K562 (cell line): ENCODE measurements at regions not wholly inside any gene's neighbourhood (a gene's known extent, or its start where the extent isn't known, plus 50 kb on each side); places are given as distances from the start of the nearest gene placed in this dataset.

Experiments used
- ATAC-seq: fragments of 200-7000 bp; cut with Tn5 transposase; 3 replicates; pipeline ENCODE4 v1.9.1; 2020; ENCODE audit warnings: moderate library complexity
- BruUV-seq: library from RNA; stranded (reverse); fragments of 400-500 nt; replicated peaks from 2 replicates; lab custom pipeline; 2021; lab: Mats Ljungman, UMichigan
- CTCF ChIA-PET: fragments of 300-600 bp; formaldehyde crosslinking; extraction: SDS; loops from one replicate; lab custom pipeline; 2021; ENCODE audit warnings: low intra/inter-chr PET ratio; lab: Yijun Ruan, JAX
- POLR2A ChIA-PET: fragments of 300-600, 350-650 bp; sonication (Branson Sonifier 250); formaldehyde crosslinking; extraction: SDS; loops from one replicate; lab custom pipeline; 2021; ENCODE audit warnings: antibody characterized with exemption, inconsistent platforms; lab: Yijun Ruan, JAX
- DNase-seq, 4 experiments: peaks; one replicate each; pipeline versions ENCODE4 v3.0.0 to v3.0.0-alpha.2; 2011 to 2018; ENCODE audit warnings: low spot score in 3 of 4, mixed read lengths in 3 of 4; ENCODE audit errors: extremely low read depth in 1 of 4
- FAIRE-seq: peaks from 2 replicates; lab custom pipeline; 2011; peaks lifted over from hg19 to GRCh38; lab: Jason Lieb, UNC
- H2AFZ ChIP-seq: 2 replicates; pipeline ENCODE4 v1.6.0; 2011; ENCODE audit warnings: low read depth, low read length, control low read depth, inconsistent platforms
- H3K27ac ChIP-seq: fragments of 200-600 bp; 3 replicates; pipeline ENCODE4 v1.8.0; 2011; ENCODE audit warnings: low read depth, mild to moderate bottlenecking, control low read depth, inconsistent platforms, low read length, moderate library complexity, mixed read lengths; ENCODE audit errors: extremely low read depth
- H3K27me3 ChIP-seq, 2 experiments: fragments of 300-600 bp in 1 of 2; 2 replicates in 1 of 2; 3 replicates in 1 of 2; pipeline versions ENCODE4 v1.6.0 to v1.8.0; 2011; ENCODE audit warnings: inconsistent platforms in 2 of 2, low read length in 2 of 2, mild to moderate bottlenecking in 1 of 2, mixed read lengths in 1 of 2, moderate library complexity in 1 of 2; ENCODE audit not compliant: control insufficient read depth in 2 of 2, insufficient read depth in 2 of 2
- H3K36me3 ChIP-seq: fragments of 300-600 bp; 3 replicates; pipeline ENCODE4 v1.8.0; 2011; ENCODE audit warnings: mild to moderate bottlenecking, low read length, inconsistent platforms; ENCODE audit not compliant: control insufficient read depth, insufficient read depth
- H3K4me1 ChIP-seq, 2 experiments: fragments of 200-600 bp in 1 of 2; replicated peaks in 1 of 2; 2 replicates in 1 of 2; 3 replicates in 1 of 2; pipeline versions ENCODE4 v1.5.1 to v1.8.0; 2011; ENCODE audit warnings: inconsistent platforms in 2 of 2, low read length in 2 of 2, mild to moderate bottlenecking in 1 of 2, mixed read lengths in 1 of 2, moderate library complexity in 1 of 2; ENCODE audit not compliant: control insufficient read depth in 2 of 2, insufficient read depth in 2 of 2
- H3K4me2 ChIP-seq: 2 replicates; pipeline ENCODE4 v1.6.1; 2011; ENCODE audit warnings: low read length, control low read depth, inconsistent platforms, mixed read lengths; ENCODE audit not compliant: insufficient read depth
- H3K4me3 ChIP-seq: fragments of 200-600 bp; sonication (generic), shearing (Covaris generic); 2 replicates; pipeline ENCODE4 v1.5.1; 2016; ENCODE audit warnings: control low read depth, inconsistent platforms
- H3K79me2 ChIP-seq: fragments of 200-600 bp; 3 replicates; pipeline ENCODE4 v1.8.0; 2011; ENCODE audit warnings: low read length, inconsistent platforms; ENCODE audit not compliant: control insufficient read depth, insufficient read depth
- H3K9ac ChIP-seq, 2 experiments: 2 replicates each; pipeline versions ENCODE4 v1.6.0 to v1.6.1; 2011; ENCODE audit warnings: low read depth in 2 of 2, low read length in 2 of 2, control low read depth in 1 of 2, inconsistent platforms in 1 of 2, mild to moderate bottlenecking in 1 of 2, mixed read lengths in 1 of 2; ENCODE audit not compliant: insufficient read depth in 1 of 2
- H3K9me1 ChIP-seq: one replicate; pipeline ENCODE4 v1.6.0; 2011; ENCODE audit warnings: inconsistent platforms, mild to moderate bottlenecking, low read length, moderate library complexity; ENCODE audit not compliant: control insufficient read depth, insufficient read depth
- H3K9me3 ChIP-seq: replicated peaks from 2 replicates; pipeline ENCODE4 v1.5.1; 2011; ENCODE audit warnings: low read depth, low read length, inconsistent platforms; ENCODE audit not compliant: control insufficient read depth, insufficient read depth
- H4K20me1 ChIP-seq: replicated peaks from 2 replicates; pipeline ENCODE4 v1.6.1; 2011; ENCODE audit warnings: low read length, inconsistent platforms, mixed read lengths; ENCODE audit not compliant: control insufficient read depth, insufficient read depth
- ASH1L ChIP-seq: fragments of 450-650 bp; IDR thresholded peaks from 2 replicates; pipeline ENCODE4 v1.6.1; 2018; ENCODE audit warnings: borderline replicate concordance, mild to moderate bottlenecking, low read depth; ENCODE audit not compliant: partially characterized antibody
- ETV6 ChIP-seq, 3 experiments: fragments of 150-350 bp in 1 of 3; sonication (generic) in 1 of 3; formaldehyde crosslinking in 1 of 3; IDR thresholded peaks; 2 replicates each; pipeline versions ENCODE4 v1.6.1 to v1.8.0; 2014 to 2022; ENCODE audit warnings: borderline replicate concordance in 2 of 3, low read depth in 2 of 3, antibody characterized with exemption in 1 of 3, low read length in 1 of 3, mild to moderate bottlenecking in 1 of 3, missing genetic modification reagents in 1 of 3
- FOSL1 ChIP-seq: fragments of 200-800 bp; sonication (Bioruptor generic); conservative IDR thresholded peaks from 2 replicates; pipeline ENCODE4 v1.6.1; 2016; ENCODE audit warnings: missing genetic modification characterization, missing compliant biosample characterization
- FOXA3 ChIP-seq, 2 experiments: fragments of 450-650 bp in 1 of 2; sonication (generic) in 1 of 2; formaldehyde crosslinking; IDR thresholded peaks in 1 of 2; conservative IDR thresholded peaks in 1 of 2; 2 replicates each; pipeline versions ENCODE4 v1.4.0 to v1.8.0; 2020 to 2022; ENCODE audit warnings: mild to moderate bottlenecking in 2 of 2, missing genetic modification reagents in 1 of 2
- MCM2 ChIP-seq: fragments of 450-650 bp; IDR thresholded peaks from 2 replicates; pipeline ENCODE4 v1.6.1; 2017; ENCODE audit warnings: low read depth, mild to moderate bottlenecking
- MCM7 ChIP-seq, 2 experiments: fragments of 450-650 bp; IDR thresholded peaks; 2 replicates each; pipeline ENCODE4 v1.6.1; 2016 to 2018
- NUFIP1 ChIP-seq: fragments of 450-650 bp; IDR thresholded peaks from 2 replicates; pipeline ENCODE4 v1.6.1; 2018; ENCODE audit not compliant: partially characterized antibody
- RBM22 ChIP-seq: fragments of 200-400 bp; formaldehyde crosslinking; IDR thresholded peaks from 2 replicates; pipeline ENCODE4 v1.6.1; 2018; ENCODE audit warnings: low read length, low read depth; ENCODE audit not compliant: poor library complexity, severe bottlenecking
- RBM25 ChIP-seq: fragments of 200-400 bp; formaldehyde crosslinking; IDR thresholded peaks from 2 replicates; pipeline ENCODE4 v1.6.1; 2018; ENCODE audit warnings: low read length, low read depth, moderate library complexity; ENCODE audit not compliant: severe bottlenecking
- SP1 ChIP-seq: sonication (generic); formaldehyde crosslinking; IDR thresholded peaks from 2 replicates; pipeline ENCODE4 v1.8.1; 2022; ENCODE audit warnings: mild to moderate bottlenecking, missing genetic modification reagents
- ZFP36 ChIP-seq: fragments of 150-350 bp; IDR thresholded peaks from 2 replicates; pipeline ENCODE4 v1.6.1; 2018; ENCODE audit warnings: low read length, low read depth; ENCODE audit not compliant: partially characterized antibody
- ZNF644 ChIP-seq: fragments of 200-800 bp; sonication (Bioruptor generic); IDR thresholded peaks from 2 replicates; pipeline ENCODE4 v1.6.1; 2016; ENCODE audit warnings: low read depth, missing genetic modification characterization, missing compliant biosample characterization
- WGBS: fragments of 100-300 bp; shearing (Covaris generic); methylation state at CpG from one replicate; pipeline ENCODE4 v1.1.6; 2016; ENCODE audit warnings: low coverage, mixed read lengths; ENCODE audit not compliant: insufficient coverage; ENCODE audit errors: missing lambda C conversion rate; 5-methylcytosine and 5-hydroxymethylcytosine counted together
- in situ Hi-C: fragments of 300-500 bp; cut with MboI; formaldehyde crosslinking; loops from 4 replicates; pipeline ENCODE4 v1.15.0; 2018; ENCODE audit warnings: inconsistent platforms, mixed read lengths
- intact Hi-C: fragments of 100-400 bp; cut with micrococcal nuclease; formaldehyde crosslinking; loops from 2 replicates; pipeline ENCODE4 v1.14.2; 2022
- TF ChIP-seq, protein P1 (sequence below): fragments of 250-450 bp; sonication (Bioruptor Pico); IDR thresholded peaks from 2 replicates; pipeline ENCODE4 v1.8.0; 2021; ENCODE audit warnings: moderate library complexity, mild to moderate bottlenecking, inconsistent platforms
- TF ChIP-seq, protein P2 (sequence below): fragments of 450-650 bp; IDR thresholded peaks from 2 replicates; pipeline ENCODE4 v1.6.1; 2016; ENCODE audit warnings: antibody characterized with exemption
- TF ChIP-seq, protein P3 (sequence below), 3 experiments: fragments of 200-800 bp in 1 of 3; fragments of 250-450 bp in 1 of 3; fragments of 450-650 bp in 1 of 3; sonication (Bioruptor Pico) in 1 of 3; sonication (Bioruptor generic) in 1 of 3; formaldehyde crosslinking in 1 of 3; IDR thresholded peaks; 2 replicates each; pipeline versions ENCODE4 v1.6.1 to v1.8.0; 2016 to 2022; ENCODE audit warnings: mild to moderate bottlenecking in 2 of 3, missing genetic modification characterization in 2 of 3, missing compliant biosample characterization in 1 of 3, moderate library complexity in 1 of 3

DNA sequence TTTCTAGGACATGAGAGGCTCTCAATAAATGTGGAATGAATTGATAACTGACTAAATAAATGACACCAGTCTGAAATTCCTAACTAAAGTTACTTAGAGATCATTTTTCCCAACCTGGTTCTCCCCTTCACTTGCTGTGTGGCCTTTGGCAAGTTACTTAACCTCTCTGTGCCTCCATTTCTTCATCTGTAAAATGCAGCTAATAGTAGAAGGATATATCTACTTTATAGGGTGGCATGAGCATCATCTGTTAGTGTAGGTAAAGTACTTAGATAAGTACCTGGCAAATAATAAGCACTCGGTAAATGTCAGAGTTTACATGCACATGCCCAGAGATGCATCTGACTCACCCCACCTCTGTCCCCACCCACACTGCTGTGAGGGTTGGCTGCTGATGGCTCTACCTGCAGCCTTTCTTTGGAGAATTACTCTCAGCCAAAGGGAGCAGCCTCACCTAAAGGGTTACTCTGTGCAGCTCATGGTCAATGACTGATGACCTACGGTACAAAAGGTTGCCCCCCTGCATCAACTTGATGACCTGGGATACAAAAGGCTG, 139.3 kb downstream of the CHIC2 start:
- Histone ChIP-seq H3K9me3 (no peaks in the 10 kb centered on the region), H3K4me1 (no peaks in the 10 kb centered on the region; a peak in 1 of 5 replicates), H3K4me2 (no peak overlapping the region), H4K20me1 (no peaks in the 10 kb centered on the region; the same call in 1 of the 2 replicates), H3K27me3 (peaks cover 2 to 26% of the 10 kb centered on the region in 2 experiments; a peak in 2 of 5 replicates), H3K9me1 (no peaks in the 10 kb centered on the region), H2AFZ (no peak overlapping the region), H3K9ac (no peak overlapping the region), H3K27ac (no peak overlapping the region), H3K79me2 (no peaks in the 10 kb centered on the region), H3K36me3 (no peaks in the 10 kb centered on the region), H3K4me3 (no peak overlapping the region)
- ATAC-seq (no peak), FAIRE-seq (no peak), DNase-seq (no peak)
- in situ Hi-C loops (no loop called here), intact Hi-C loops (no loop called here)
- POLR2A ChIA-PET, result no interaction called here
- WGBS, result 0% methylated on average over 2 of the region's 2 CpGs
- CTCF ChIA-PET, result no interaction called here
- no TSS peak for BruUV-seq
- TF ChIP-seq, protein P1, sequence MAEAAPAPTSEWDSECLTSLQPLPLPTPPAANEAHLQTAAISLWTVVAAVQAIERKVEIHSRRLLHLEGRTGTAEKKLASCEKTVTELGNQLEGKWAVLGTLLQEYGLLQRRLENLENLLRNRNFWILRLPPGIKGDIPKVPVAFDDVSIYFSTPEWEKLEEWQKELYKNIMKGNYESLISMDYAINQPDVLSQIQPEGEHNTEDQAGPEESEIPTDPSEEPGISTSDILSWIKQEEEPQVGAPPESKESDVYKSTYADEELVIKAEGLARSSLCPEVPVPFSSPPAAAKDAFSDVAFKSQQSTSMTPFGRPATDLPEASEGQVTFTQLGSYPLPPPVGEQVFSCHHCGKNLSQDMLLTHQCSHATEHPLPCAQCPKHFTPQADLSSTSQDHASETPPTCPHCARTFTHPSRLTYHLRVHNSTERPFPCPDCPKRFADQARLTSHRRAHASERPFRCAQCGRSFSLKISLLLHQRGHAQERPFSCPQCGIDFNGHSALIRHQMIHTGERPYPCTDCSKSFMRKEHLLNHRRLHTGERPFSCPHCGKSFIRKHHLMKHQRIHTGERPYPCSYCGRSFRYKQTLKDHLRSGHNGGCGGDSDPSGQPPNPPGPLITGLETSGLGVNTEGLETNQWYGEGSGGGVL (CRISPR knock-in tag), result no peak
- no peak for TF ChIP-seq ZNF644
- TF ChIP-seq RBM22, result no peak
- TF ChIP-seq NUFIP1, result no peak
- TF ChIP-seq FOXA3 (CRISPR knock-in tag; conservative IDR thresholded peaks at IDR 0.05 in 1 of 2, IDR thresholded peaks at IDR 0.05 in 1 of 2), result no peak
- no peak for TF ChIP-seq ASH1L
- TF ChIP-seq, protein P2, sequence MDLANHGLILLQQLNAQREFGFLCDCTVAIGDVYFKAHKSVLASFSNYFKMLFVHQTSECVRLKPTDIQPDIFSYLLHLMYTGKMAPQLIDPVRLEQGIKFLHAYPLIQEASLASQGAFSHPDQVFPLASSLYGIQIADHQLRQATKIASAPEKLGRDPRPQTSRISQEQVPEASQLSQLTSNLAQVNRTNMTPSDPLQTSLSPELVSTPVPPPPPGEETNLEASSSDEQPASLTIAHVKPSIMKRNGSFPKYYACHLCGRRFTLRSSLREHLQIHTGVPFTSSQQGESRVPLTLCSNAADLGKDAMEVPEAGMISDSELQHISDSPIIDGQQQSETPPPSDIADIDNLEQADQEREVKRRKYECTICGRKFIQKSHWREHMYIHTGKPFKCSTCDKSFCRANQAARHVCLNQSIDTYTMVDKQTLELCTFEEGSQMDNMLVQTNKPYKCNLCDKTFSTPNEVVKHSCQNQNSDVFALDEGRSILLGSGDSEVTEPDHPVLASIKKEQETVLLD, result no peak
- TF ChIP-seq, protein P3, sequence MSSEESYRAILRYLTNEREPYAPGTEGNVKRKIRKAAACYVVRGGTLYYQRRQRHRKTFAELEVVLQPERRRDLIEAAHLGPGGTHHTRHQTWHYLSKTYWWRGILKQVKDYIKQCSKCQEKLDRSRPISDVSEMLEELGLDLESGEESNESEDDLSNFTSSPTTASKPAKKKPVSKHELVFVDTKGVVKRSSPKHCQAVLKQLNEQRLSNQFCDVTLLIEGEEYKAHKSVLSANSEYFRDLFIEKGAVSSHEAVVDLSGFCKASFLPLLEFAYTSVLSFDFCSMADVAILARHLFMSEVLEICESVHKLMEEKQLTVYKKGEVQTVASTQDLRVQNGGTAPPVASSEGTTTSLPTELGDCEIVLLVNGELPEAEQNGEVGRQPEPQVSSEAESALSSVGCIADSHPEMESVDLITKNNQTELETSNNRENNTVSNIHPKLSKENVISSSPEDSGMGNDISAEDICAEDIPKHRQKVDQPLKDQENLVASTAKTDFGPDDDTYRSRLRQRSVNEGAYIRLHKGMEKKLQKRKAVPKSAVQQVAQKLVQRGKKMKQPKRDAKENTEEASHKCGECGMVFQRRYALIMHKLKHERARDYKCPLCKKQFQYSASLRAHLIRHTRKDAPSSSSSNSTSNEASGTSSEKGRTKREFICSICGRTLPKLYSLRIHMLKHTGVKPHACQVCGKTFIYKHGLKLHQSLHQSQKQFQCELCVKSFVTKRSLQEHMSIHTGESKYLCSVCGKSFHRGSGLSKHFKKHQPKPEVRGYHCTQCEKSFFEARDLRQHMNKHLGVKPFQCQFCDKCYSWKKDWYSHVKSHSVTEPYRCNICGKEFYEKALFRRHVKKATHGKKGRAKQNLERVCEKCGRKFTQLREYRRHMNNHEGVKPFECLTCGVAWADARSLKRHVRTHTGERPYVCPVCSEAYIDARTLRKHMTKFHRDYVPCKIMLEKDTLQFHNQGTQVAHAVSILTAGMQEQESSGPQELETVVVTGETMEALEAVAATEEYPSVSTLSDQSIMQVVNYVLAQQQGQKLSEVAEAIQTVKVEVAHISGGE (CRISPR knock-in tag; IDR thresholded peaks at IDR 0.05), result no peak
- TF ChIP-seq MCM7 (IDR thresholded peaks at IDR 0.05), result no peak
- no peak for TF ChIP-seq SP1 (CRISPR knock-in tag)
- TF ChIP-seq ETV6 (IDR thresholded peaks at IDR 0.05; ENCODE audit: borderline replicate concordance in 1 of 2, low read depth in 2 of 2, low read length in 1 of 2), result no peak
- no peak for TF ChIP-seq ETV6 (CRISPR knock-in tag; IDR thresholded peaks at IDR 0.05; ENCODE audit: borderline replicate concordance)
- TF ChIP-seq MCM2, result no peak
- peak; percentile 75 for TF ChIP-seq ZFP36
- TF ChIP-seq FOSL1 (tag), result no peak
- peak; percentile 94 for TF ChIP-seq RBM25
